GM10248 (cell line): ENCODE measurements at regions not wholly inside any gene's neighbourhood (a gene's known extent, or its start where the extent isn't known, plus 50 kb on each side); places are given as distances from the start of the nearest gene placed in this dataset.
A peak's percentile ranks its signal among the peaks of the same experiment; 100 is the strongest.

Experiments used
- CTCF ChIA-PET: fragments of 300-600 bp; sonication (Branson Sonifier 250); formaldehyde crosslinking; extraction: SDS; loops from one replicate; lab custom pipeline; 2021; ENCODE audit warnings: antibody characterized with exemption; lab: Yijun Ruan, JAX
- POLR2A ChIA-PET: fragments of 350-650 bp; sonication (Branson Sonifier 250); formaldehyde crosslinking; extraction: SDS; loops from one replicate; lab custom pipeline; 2020; ENCODE audit warnings: antibody characterized with exemption; lab: Yijun Ruan, JAX
- DNase-seq: peaks from one replicate; pipeline ENCODE4 v3.0.0; 2012; ENCODE audit errors: extremely low spot score
- CTCF ChIP-seq: IDR thresholded peaks from 2 replicates; pipeline ENCODE4 v1.5.1; 2012; ENCODE audit warnings: mild to moderate bottlenecking, low read depth; ENCODE audit errors: extremely low read depth, missing control alignments, control extremely low read depth

GRCh38 chr1:201695607-201696006 is 133.3 kb upstream of the IPO9 start:
- ChIA-PET POLR2A (no interaction called here), CTCF (interaction anchor here (1.3 to 5.8 kb wide), 3 partner anchors 13 to 136 kb away, joined by 3 to 28 read pairs (median 19); no protein-coding TSS in a partner anchor)
- DNase-seq = no peak
- TF ChIP-seq CTCF = no peak

- DNase-seq = no peak
- CTCF ChIA-PET = interaction anchor here (1.2 to 5.8 kb wide), 3 partner anchors 12 to 136 kb away, joined by 3 to 28 read pairs (median 19); no protein-coding TSS in a partner anchor
- POLR2A ChIA-PET = no interaction called here
- no peak for TF ChIP-seq CTCF
Measured at GRCh38 chr1:201696217-201696761, 132.7 kb upstream of the IPO9 start.

GRCh38 chr1:201697174-201697573 is 131.8 kb upstream of the IPO9 start:
- POLR2A ChIA-PET = no interaction called here

GRCh38 chr1:201701831-201702230 is 127.1 kb upstream of the IPO9 start:
- DNase-seq = no peak
- ChIA-PET POLR2A (no interaction called here), CTCF (interaction anchor here (1.1 to 8.6 kb wide), 4 partner anchors 14 to 254 kb away, joined by 4 to 116 read pairs (median 21); no protein-coding TSS in a partner anchor)
- TF ChIP-seq CTCF = no peak

More at GRCh38 chr1:201697174-201697573, 131.8 kb upstream of the IPO9 start:
- no peak for TF ChIP-seq CTCF
- CTCF ChIA-PET = interaction anchor here (0.8 to 5.8 kb wide), 4 partner anchors 11 to 137 kb away, joined by 3 to 28 read pairs (median 12); no protein-coding TSS in a partner anchor
- DNase-seq = no peak

- TF ChIP-seq CTCF = no peak
- POLR2A ChIA-PET = no interaction called here
- CTCF ChIA-PET = interaction anchor here (0.8 to 8.6 kb wide), 19 partner anchors 9 to 314 kb away, joined by 3 to 116 read pairs (median 4); no protein-coding TSS in a partner anchor
- no peak for DNase-seq
Measured at GRCh38 chr1:201702936-201703335, 126.0 kb upstream of the IPO9 start.

GRCh38 chr1:201703621-201704438 is 125.1 kb upstream of the IPO9 start:
- POLR2A ChIA-PET = no interaction called here
- TF ChIP-seq CTCF = peak; percentile 92
- DNase-seq = peak; percentile 86
- CTCF ChIA-PET = interaction anchor here (0.6 to 8.6 kb wide), 31 partner anchors 9 to 315 kb away, joined by 3 to 116 read pairs (median 4); no protein-coding TSS in a partner anchor
